Panc1 (cell line): ENCODE measurements at regions not wholly inside any gene's neighbourhood (a gene's known extent, or its start where the extent isn't known, plus 50 kb on each side); places are given as distances from the start of the nearest gene placed in this dataset.

Experiments used
- ATAC-seq: fragments of 200-7000 bp; cut with Tn5 transposase; 2 replicates; pipeline ENCODE4 v1.9.1; 2020; ENCODE audit warnings: mild to moderate bottlenecking, moderate library complexity
- BruUV-seq: library from RNA; stranded (reverse); fragments of 400-500 nt; replicated peaks from 2 replicates; lab custom pipeline; 2021; lab: Mats Ljungman, UMichigan
- CTCF ChIA-PET: fragments of 300-600 bp; sonication (Branson Sonifier 250); formaldehyde crosslinking; loops from one replicate; lab custom pipeline; 2022; ENCODE audit warnings: antibody characterized with exemption; lab: Charles Lee
- POLR2A ChIA-PET: fragments of 300-600 bp; sonication (Branson Sonifier 250); formaldehyde crosslinking; loops from one replicate; lab custom pipeline; 2022; ENCODE audit warnings: antibody characterized with exemption; lab: Charles Lee
- DNase-seq: peaks from one replicate; pipeline ENCODE4 v3.0.0-alpha.2; 2010; ENCODE audit warnings: low read depth, low spot score
- H3K27ac ChIP-seq: 2 replicates; pipeline ENCODE4 v1.5.1; 2011; ENCODE audit warnings: mild to moderate bottlenecking, low read length, inconsistent platforms
- H3K27me3 ChIP-seq: fragments of 200-500 bp; sonication (Bioruptor generic); 2 replicates; pipeline ENCODE4 v1.6.0; 2014; ENCODE audit warnings: low read length, inconsistent platforms; ENCODE audit not compliant: control insufficient read depth, insufficient read depth
- H3K36me3 ChIP-seq: fragments of 200-500 bp; sonication (Bioruptor generic); 2 replicates; pipeline ENCODE4 v1.5.1; 2014; ENCODE audit warnings: inconsistent platforms, mild to moderate bottlenecking, low read length, moderate library complexity; ENCODE audit not compliant: control insufficient read depth, insufficient read depth
- H3K4me1 ChIP-seq: 2 replicates; pipeline ENCODE4 v1.5.1; 2011; ENCODE audit warnings: inconsistent platforms, mild to moderate bottlenecking, low read length, moderate library complexity; ENCODE audit not compliant: control insufficient read depth, insufficient read depth
- H3K4me3 ChIP-seq, 2 experiments: 2 replicates each; pipeline ENCODE4 v1.5.1; 2011 to 2012; ENCODE audit warnings: low read depth in 2 of 2, low read length in 2 of 2, mild to moderate bottlenecking in 2 of 2, inconsistent platforms in 1 of 2, moderate library complexity in 1 of 2
- H3K9me3 ChIP-seq: fragments of 200-500 bp; sonication (Bioruptor generic); 2 replicates; pipeline ENCODE4 v1.5.1; 2014; ENCODE audit warnings: low read depth, mild to moderate bottlenecking, inconsistent platforms, low read length, moderate library complexity; ENCODE audit not compliant: control insufficient read depth, insufficient read depth
- CTCF ChIP-seq: fragments of 450-650 bp; IDR thresholded peaks from 2 replicates; pipeline ENCODE4 v1.5.1; 2017; ENCODE audit warnings: mild to moderate bottlenecking
- POLR2AphosphoS5 ChIP-seq: IDR thresholded peaks from 2 replicates; pipeline ENCODE4 v1.6.1; 2012; ENCODE audit warnings: mild to moderate bottlenecking, low read depth, low read length, moderate library complexity
- REST ChIP-seq, 2 experiments: IDR thresholded peaks; 2 replicates each; pipeline ENCODE4 v1.6.1; 2011 to 2012; ENCODE audit warnings: low read depth in 2 of 2, control low read depth in 1 of 2, low read length in 1 of 2, mild to moderate bottlenecking in 1 of 2, moderate library complexity in 1 of 2; ENCODE audit not compliant: insufficient read depth in 1 of 2
- SIN3A ChIP-seq: IDR thresholded peaks from 2 replicates; pipeline ENCODE4 v1.6.1; 2012; ENCODE audit warnings: low read depth, mild to moderate bottlenecking, low read length, moderate library complexity, borderline replicate concordance; ENCODE audit not compliant: insufficient read depth
- TCF7L2 ChIP-seq: IDR thresholded peaks from 2 replicates; pipeline ENCODE4 v1.6.1; 2011; ENCODE audit warnings: mild to moderate bottlenecking, low read depth, low read length, inconsistent platforms
- in situ Hi-C: cut with HindIII; loops from 2 replicates; pipeline ENCODE4 v1.10.0; 2016; ENCODE audit warnings: low sequenced_read_pairs, low pct_unique_long_range_greater_than_20kb
- intact Hi-C: fragments of 100-400 bp; cut with micrococcal nuclease; formaldehyde crosslinking; loops from one replicate; pipeline ENCODE4 v1.10.0; 2022; ENCODE audit not compliant: unreplicated experiment

- TF ChIP-seq POLR2AphosphoS5: no peak
- no peak for TF ChIP-seq CTCF
- no peak for TF ChIP-seq REST (IDR thresholded peaks at IDR 0.05; ENCODE audit: insufficient read depth in 1 of 2, low read depth in 2 of 2, low read length in 1 of 2)
- TF ChIP-seq SIN3A: no peak
- TF ChIP-seq TCF7L2: no peak
- Histone ChIP-seq H3K36me3 (no peaks in the 10 kb centered on the region; the same call in 1 of the 2 replicates), H3K27ac (no peak overlapping the region), H3K9me3 (no peaks in the 10 kb centered on the region), H3K4me3 (no peak overlapping the region), H3K27me3 (no peaks in the 10 kb centered on the region), H3K4me1 (no peaks in the 10 kb centered on the region)
- CTCF ChIA-PET: no interaction called here
- POLR2A ChIA-PET: no interaction called here
- DNase-seq (no peak), ATAC-seq (no peak)
- no TSS peak for BruUV-seq
- intact Hi-C loops: no loop called here
- in situ Hi-C loops: no loop called here
Measured at GRCh38 chr12:38547586-38547985, 231.0 kb downstream of the ALG10B start.

- TF ChIP-seq REST (IDR thresholded peaks at IDR 0.05; ENCODE audit: insufficient read depth in 1 of 2, low read depth in 2 of 2, low read length in 1 of 2): no peak
- TF ChIP-seq SIN3A: no peak
- TF ChIP-seq CTCF: no peak
- no peak for TF ChIP-seq TCF7L2
- no peak for TF ChIP-seq POLR2AphosphoS5
- Histone ChIP-seq H3K9me3 (no peaks in the 10 kb centered on the region), H3K4me1 (no peaks in the 10 kb centered on the region), H3K27me3 (no peaks in the 10 kb centered on the region), H3K4me3 (no peak overlapping the region), H3K27ac (no peak overlapping the region), H3K36me3 (no peaks in the 10 kb centered on the region)
- DNase-seq (no peak), ATAC-seq (no peak)
- intact Hi-C loops (no loop called here), in situ Hi-C loops (no loop called here)
- no TSS peak for BruUV-seq
- ChIA-PET CTCF (no interaction called here), POLR2A (interaction anchor here (0.6 kb wide), 1 partner anchor 176 kb away, joined by 3 read pairs; no protein-coding TSS in a partner anchor)
Measured at GRCh38 chr12:38555620-38556591, 239.3 kb downstream of the ALG10B start.
